Neural progenitor cell (in vitro differentiated cells): ENCODE measurements at regions not wholly inside any gene's neighbourhood (a gene's known extent, or its start where the extent isn't known, plus 50 kb on each side); places are given as distances from the start of the nearest gene placed in this dataset.

Experiments
- EZH2 ChIP-seq: fragments of 200-600 bp; sonication (generic); IDR thresholded peaks from 2 replicates; pipeline ENCODE4 v1.6.1; 2017; ENCODE audit warnings: antibody characterized with exemption, mild to moderate bottlenecking, moderate library complexity
- TF ChIP-seq, protein P1 (sequence below): fragments of 200-600 bp; sonication (generic); IDR thresholded peaks from 2 replicates; pipeline ENCODE4 v1.5.1; 2017; ENCODE audit warnings: antibody characterized with exemption, mild to moderate bottlenecking

DNA sequence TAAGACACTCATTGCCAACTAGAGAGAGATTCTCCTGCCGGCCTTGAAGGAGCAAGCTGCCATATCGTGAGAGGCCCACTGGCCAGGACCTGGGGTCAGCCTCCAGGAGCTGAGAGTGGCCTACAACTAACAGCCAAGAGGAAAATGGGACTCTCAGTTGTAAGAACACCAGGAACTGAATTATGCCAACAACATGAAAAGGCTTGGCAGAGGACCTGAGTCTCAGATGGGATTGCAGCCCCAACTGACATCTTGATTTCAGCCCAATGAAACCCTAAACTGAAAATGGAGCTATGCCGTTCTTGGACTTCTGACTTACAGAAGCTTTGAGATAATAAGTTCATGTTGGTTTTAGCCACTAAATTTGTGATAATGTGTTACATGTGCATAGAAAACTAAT is 193.5 kb upstream of the LRFN2 start:
- TF ChIP-seq, protein P1, sequence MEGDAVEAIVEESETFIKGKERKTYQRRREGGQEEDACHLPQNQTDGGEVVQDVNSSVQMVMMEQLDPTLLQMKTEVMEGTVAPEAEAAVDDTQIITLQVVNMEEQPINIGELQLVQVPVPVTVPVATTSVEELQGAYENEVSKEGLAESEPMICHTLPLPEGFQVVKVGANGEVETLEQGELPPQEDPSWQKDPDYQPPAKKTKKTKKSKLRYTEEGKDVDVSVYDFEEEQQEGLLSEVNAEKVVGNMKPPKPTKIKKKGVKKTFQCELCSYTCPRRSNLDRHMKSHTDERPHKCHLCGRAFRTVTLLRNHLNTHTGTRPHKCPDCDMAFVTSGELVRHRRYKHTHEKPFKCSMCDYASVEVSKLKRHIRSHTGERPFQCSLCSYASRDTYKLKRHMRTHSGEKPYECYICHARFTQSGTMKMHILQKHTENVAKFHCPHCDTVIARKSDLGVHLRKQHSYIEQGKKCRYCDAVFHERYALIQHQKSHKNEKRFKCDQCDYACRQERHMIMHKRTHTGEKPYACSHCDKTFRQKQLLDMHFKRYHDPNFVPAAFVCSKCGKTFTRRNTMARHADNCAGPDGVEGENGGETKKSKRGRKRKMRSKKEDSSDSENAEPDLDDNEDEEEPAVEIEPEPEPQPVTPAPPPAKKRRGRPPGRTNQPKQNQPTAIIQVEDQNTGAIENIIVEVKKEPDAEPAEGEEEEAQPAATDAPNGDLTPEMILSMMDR, result no peak
- no peak for TF ChIP-seq EZH2
